H9 (cell line): ENCODE measurements at regions not wholly inside any gene's neighbourhood (a gene's known extent, or its start where the extent isn't known, plus 50 kb on each side); places are given as distances from the start of the nearest gene placed in this dataset.

Source experiments
- DNase-seq: peaks from one replicate; pipeline ENCODE4 v3.0.0-alpha.2; 2017
- H2AFZ ChIP-seq: one replicate; pipeline ENCODE4 v1.6.1; 2013; ENCODE audit warnings: mild to moderate bottlenecking, low read length, control low read depth, moderate library complexity
- H2AK5ac ChIP-seq: 2 replicates; pipeline ENCODE4 v1.6.1; 2013; ENCODE audit warnings: low read length, control low read depth, mixed read lengths; ENCODE audit not compliant: insufficient read length
- H2BK120ac ChIP-seq: one replicate; pipeline ENCODE4 v1.6.1; 2013; ENCODE audit warnings: low read depth, mild to moderate bottlenecking, low read length, control low read depth, inconsistent platforms; ENCODE audit not compliant: poor library complexity, severe bottlenecking
- H2BK12ac ChIP-seq: 2 replicates; pipeline ENCODE4 v1.6.1; 2013; ENCODE audit warnings: low read length, control low read depth, mixed read lengths, low read depth; ENCODE audit not compliant: insufficient read length
- H2BK15ac ChIP-seq: 2 replicates; pipeline ENCODE4 v1.6.1; 2013; ENCODE audit warnings: low read depth, low read length, control low read depth
- H2BK20ac ChIP-seq: one replicate; pipeline ENCODE4 v1.6.1; 2013; ENCODE audit warnings: low read depth, mild to moderate bottlenecking, low read length, control low read depth, inconsistent platforms; ENCODE audit not compliant: poor library complexity, severe bottlenecking
- H2BK5ac ChIP-seq: 2 replicates; pipeline ENCODE4 v1.6.1; 2013; ENCODE audit warnings: low read length, control low read depth, mixed read lengths; ENCODE audit not compliant: insufficient read length
- H3K14ac ChIP-seq: 2 replicates; pipeline ENCODE4 v1.6.1; 2013; ENCODE audit warnings: low read length, control low read depth; ENCODE audit not compliant: insufficient read depth
- H3K18ac ChIP-seq: 2 replicates; pipeline ENCODE4 v1.6.1; 2013; ENCODE audit warnings: low read depth, mild to moderate bottlenecking, mixed read lengths, low read length, control low read depth; ENCODE audit not compliant: insufficient read length
- H3K23ac ChIP-seq: 2 replicates; pipeline ENCODE4 v1.6.1; 2013; ENCODE audit warnings: low read length, control low read depth, mixed read lengths, low read depth; ENCODE audit not compliant: insufficient read length
- H3K23me2 ChIP-seq: 2 replicates; pipeline ENCODE4 v1.6.1; 2013; ENCODE audit warnings: low read depth, mild to moderate bottlenecking, mixed read lengths, low read length, control low read depth; ENCODE audit not compliant: insufficient read length, poor library complexity, severe bottlenecking
- H3K27ac ChIP-seq: 2 replicates; pipeline ENCODE4 v1.5.1; 2013; ENCODE audit warnings: low read length, control low read depth, mixed read lengths, low read depth; ENCODE audit not compliant: insufficient read length
- H3K27me3 ChIP-seq: 2 replicates; pipeline ENCODE4 v1.6.1; 2013; ENCODE audit warnings: low read length, control low read depth, inconsistent platforms; ENCODE audit not compliant: insufficient read depth
- H3K4ac ChIP-seq: 2 replicates; pipeline ENCODE4 v1.6.1; 2013; ENCODE audit warnings: low read depth, mild to moderate bottlenecking, control low read depth, inconsistent platforms, low read length, moderate library complexity
- H3K4me1 ChIP-seq: 2 replicates; pipeline ENCODE4 v1.6.1; 2013; ENCODE audit warnings: low read length, control low read depth, inconsistent platforms; ENCODE audit not compliant: insufficient read depth
- H3K4me2 ChIP-seq: 2 replicates; pipeline ENCODE4 v1.6.1; 2013; ENCODE audit warnings: low read length, control low read depth, mixed read lengths; ENCODE audit not compliant: insufficient read length, insufficient read depth
- H3K56ac ChIP-seq: 2 replicates; pipeline ENCODE4 v1.6.1; 2013; ENCODE audit warnings: low read depth, mild to moderate bottlenecking, mixed read lengths, low read length, control low read depth; ENCODE audit not compliant: insufficient read length
- H3K79me1 ChIP-seq: 2 replicates; pipeline ENCODE4 v1.6.1; 2013; ENCODE audit warnings: low read depth, mild to moderate bottlenecking, moderate library complexity, low read length, control low read depth, inconsistent platforms; ENCODE audit not compliant: insufficient read depth, poor library complexity, severe bottlenecking
- H3K79me2 ChIP-seq: 2 replicates; pipeline ENCODE4 v1.6.1; 2013; ENCODE audit warnings: low read length, control low read depth, inconsistent platforms; ENCODE audit not compliant: insufficient read depth
- H3K9ac ChIP-seq: 2 replicates; pipeline ENCODE4 v1.6.1; 2013; ENCODE audit warnings: low read length, control low read depth, mixed read lengths; ENCODE audit not compliant: insufficient read length; ENCODE audit errors: extremely low read depth
- H3K9me3 ChIP-seq: one replicate; pipeline ENCODE4 v1.6.1; 2013; ENCODE audit warnings: low read depth, low read length, inconsistent platforms; ENCODE audit not compliant: control insufficient read depth
- H3T11ph ChIP-seq: one replicate; pipeline ENCODE4 v1.6.1; 2013; ENCODE audit warnings: mild to moderate bottlenecking, low read length, control low read depth, inconsistent platforms
- H4K20me1 ChIP-seq: one replicate; pipeline ENCODE4 v1.6.1; 2013; ENCODE audit not compliant: control insufficient read depth, insufficient read length, insufficient read depth
- H4K5ac ChIP-seq: 2 replicates; pipeline ENCODE4 v1.6.1; 2013; ENCODE audit warnings: low read depth, mild to moderate bottlenecking, mixed read lengths, low read length, control low read depth; ENCODE audit not compliant: insufficient read length
- H4K8ac ChIP-seq: replicated peaks from 2 replicates; pipeline ENCODE4 v1.6.1; 2013; ENCODE audit warnings: low read length, control low read depth, mixed read lengths, low read depth; ENCODE audit not compliant: insufficient read length
- H4K91ac ChIP-seq: 2 replicates; pipeline ENCODE4 v1.6.1; 2013; ENCODE audit warnings: low read depth, mild to moderate bottlenecking, moderate library complexity, mixed read lengths, low read length, control low read depth; ENCODE audit not compliant: insufficient read length
- H3K27ac Mint-ChIP-seq, 3 experiments: 2 replicates in 2 of 3; 3 replicates in 1 of 3; pipeline ENCODE4 v1.8.0; 2020 to 2021; ENCODE audit warnings: mixed read lengths in 3 of 3, mild to moderate bottlenecking in 1 of 3, moderate library complexity in 1 of 3
- H3K27me3 Mint-ChIP-seq: 2 replicates; pipeline ENCODE4 v1.8.0; 2021; ENCODE audit warnings: low read depth, mild to moderate bottlenecking, moderate library complexity, mixed read lengths
- H3K36me3 Mint-ChIP-seq, 3 experiments: 2 replicates in 2 of 3; 3 replicates in 1 of 3; pipeline ENCODE4 v1.8.0; 2020 to 2021; ENCODE audit warnings: low read depth in 3 of 3, mixed read lengths in 3 of 3; ENCODE audit not compliant: insufficient read depth in 1 of 3
- H3K4me1 Mint-ChIP-seq, 2 experiments: 2 replicates each; pipeline ENCODE4 v1.8.0; 2020; ENCODE audit warnings: mixed read lengths in 2 of 2
- H3K4me3 Mint-ChIP-seq, 2 experiments: 2 replicates in 1 of 2; 3 replicates in 1 of 2; pipeline ENCODE4 v1.8.0; 2020 to 2021; ENCODE audit warnings: mild to moderate bottlenecking in 2 of 2, mixed read lengths in 2 of 2, moderate library complexity in 1 of 2
- H3K9me3 Mint-ChIP-seq, 2 experiments: 2 replicates in 1 of 2; 3 replicates in 1 of 2; pipeline ENCODE4 v1.8.0; 2020; ENCODE audit warnings: mild to moderate bottlenecking in 2 of 2, mixed read lengths in 2 of 2, moderate library complexity in 1 of 2
- CTCF ChIP-seq: fragments of 200-600 bp; sonication (generic); conservative IDR thresholded peaks from 3 replicates; pipeline ENCODE4 v1.8.0; 2021; ENCODE audit warnings: antibody characterized with exemption, mild to moderate bottlenecking
- WGBS: extraction: QIAGEN DNeasy Blood & Tissue Kit; methylation state at CpG from one replicate; pipeline ENCODE4 v1.1.7; 2013; ENCODE audit warnings: missing lambda C conversion rate, low lambda C conversion rate, mixed read lengths; ENCODE audit not compliant: insufficient read length; ENCODE audit errors: extremely low coverage; 5-methylcytosine and 5-hydroxymethylcytosine counted together

- Mint-ChIP-seq H3K27me3 (peaks cover 31% of the 10 kb centered on the region), H3K4me1 (peaks cover 7 to 14% of the 10 kb centered on the region in 2 experiments), H3K36me3 (no peaks in the 10 kb centered on the region), H3K27ac (no peak overlapping the region), H3K9me3 (no peaks in the 10 kb centered on the region), H3K4me3 (no peak overlapping the region)
- H3K14ac ChIP-seq = no peak overlapping the region
- no peak overlapping the region for H3K4me2 ChIP-seq
- H2AK5ac ChIP-seq = no peak overlapping the region
- H3K18ac ChIP-seq = no peak overlapping the region
- H2BK15ac ChIP-seq = no peak overlapping the region
- WGBS = no CpG with 5 or more reads among the region's 8 CpGs
- H4K91ac ChIP-seq = no peak overlapping the region
- H3K27ac ChIP-seq = no peak overlapping the region
- H2BK20ac ChIP-seq = no peak overlapping the region
- H3K79me1 ChIP-seq = no peaks in the 10 kb centered on the region
- no peaks in the 10 kb centered on the region for H3K23me2 ChIP-seq
- TF ChIP-seq CTCF = no peak
- no peak overlapping the region for H2AFZ ChIP-seq
- H4K5ac ChIP-seq = no peak overlapping the region
- no peak overlapping the region for H3K4ac ChIP-seq
- DNase-seq = no peak
- no peak overlapping the region for H4K8ac ChIP-seq
- no peak overlapping the region for H3K9ac ChIP-seq
- H3K56ac ChIP-seq = no peak overlapping the region
- no peak overlapping the region for H3T11ph ChIP-seq
- H3K9me3 ChIP-seq = no peaks in the 10 kb centered on the region
- H3K23ac ChIP-seq = no peak overlapping the region
- H3K79me2 ChIP-seq = no peaks in the 10 kb centered on the region
- no peaks in the 10 kb centered on the region for H3K4me1 ChIP-seq
- no peaks in the 10 kb centered on the region for H4K20me1 ChIP-seq
- H2BK120ac ChIP-seq = no peak overlapping the region
- H3K27me3 ChIP-seq = no peaks in the 10 kb centered on the region
- no peak overlapping the region for H2BK5ac ChIP-seq
- no peak overlapping the region for H2BK12ac ChIP-seq
Measured at GRCh38 chr4:183011213-183011907, 87.7 kb upstream of the WWC2 start.
